ENCODE measurements at regions not wholly inside any gene's neighbourhood (a gene's known extent, or its start where the extent isn't known, plus 50 kb on each side); places are given as distances from the start of the nearest gene placed in this dataset.

DNA sequence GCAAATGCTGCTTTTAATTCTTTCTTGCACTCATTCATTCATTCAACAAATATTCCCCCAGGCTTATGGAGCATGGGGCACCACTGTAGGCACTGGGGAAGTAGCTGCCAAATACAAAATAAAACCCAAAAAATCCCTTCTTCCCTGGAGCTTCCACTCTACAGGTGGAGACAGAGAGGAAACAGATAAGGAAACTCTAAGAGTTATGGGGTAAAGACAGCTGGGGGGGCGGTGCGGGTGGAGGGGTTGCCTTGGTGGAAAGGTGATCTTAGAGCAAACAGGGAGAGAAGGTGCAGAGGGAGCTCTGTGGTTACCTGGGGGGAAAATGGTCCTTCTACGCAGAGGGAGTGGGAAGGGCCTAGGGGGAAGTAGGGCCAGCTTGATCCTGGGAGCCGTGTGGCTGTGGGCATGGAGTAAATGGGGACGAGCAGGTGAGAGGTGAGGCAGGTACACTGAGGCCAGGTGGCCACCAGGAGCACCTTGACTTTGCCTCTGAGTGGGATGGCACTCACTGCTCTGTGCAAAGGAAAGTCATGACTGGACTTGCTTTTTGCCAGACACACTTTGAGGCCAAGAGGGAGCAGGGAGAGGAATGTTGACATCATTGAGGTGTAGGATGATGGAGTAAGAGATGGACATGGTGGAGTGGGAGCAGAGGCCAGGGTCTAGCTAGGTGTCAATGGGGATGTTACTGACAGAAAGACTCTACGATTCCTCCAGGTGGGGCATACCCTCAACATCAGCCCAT lies 152.0 kb downstream of the ETS2 start:
- TF ChIP-seq POLR2AphosphoS5 (IDR thresholded peaks at IDR 0.05) (no peak), POLR2A (IDR thresholded peaks at IDR 0.05) (no peak), EP300 (IDR thresholded peaks at IDR 0.05; ENCODE audit: low read depth) (no peak)
- TF ChIP-seq, protein P1, sequence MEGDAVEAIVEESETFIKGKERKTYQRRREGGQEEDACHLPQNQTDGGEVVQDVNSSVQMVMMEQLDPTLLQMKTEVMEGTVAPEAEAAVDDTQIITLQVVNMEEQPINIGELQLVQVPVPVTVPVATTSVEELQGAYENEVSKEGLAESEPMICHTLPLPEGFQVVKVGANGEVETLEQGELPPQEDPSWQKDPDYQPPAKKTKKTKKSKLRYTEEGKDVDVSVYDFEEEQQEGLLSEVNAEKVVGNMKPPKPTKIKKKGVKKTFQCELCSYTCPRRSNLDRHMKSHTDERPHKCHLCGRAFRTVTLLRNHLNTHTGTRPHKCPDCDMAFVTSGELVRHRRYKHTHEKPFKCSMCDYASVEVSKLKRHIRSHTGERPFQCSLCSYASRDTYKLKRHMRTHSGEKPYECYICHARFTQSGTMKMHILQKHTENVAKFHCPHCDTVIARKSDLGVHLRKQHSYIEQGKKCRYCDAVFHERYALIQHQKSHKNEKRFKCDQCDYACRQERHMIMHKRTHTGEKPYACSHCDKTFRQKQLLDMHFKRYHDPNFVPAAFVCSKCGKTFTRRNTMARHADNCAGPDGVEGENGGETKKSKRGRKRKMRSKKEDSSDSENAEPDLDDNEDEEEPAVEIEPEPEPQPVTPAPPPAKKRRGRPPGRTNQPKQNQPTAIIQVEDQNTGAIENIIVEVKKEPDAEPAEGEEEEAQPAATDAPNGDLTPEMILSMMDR (IDR thresholded peaks at IDR 0.05): no peak
